Activated CD8-positive, alpha-beta memory T cell treated with anti-CD3 and anti-CD28 coated beads, Interleukin-2, amount 50 U/mL, for 24 hours (primary cell): ENCODE measurements at regions not wholly inside any gene's neighbourhood (a gene's known extent, or its start where the extent isn't known, plus 50 kb on each side); places are given as distances from the start of the nearest gene placed in this dataset.
"Not testable (repeated sequence)": the region's sequence is repeated elsewhere in the genome, so short reads cannot be mapped to it uniquely, and the experiment has no call there.

Experiments
- DNase-seq: peaks from one replicate; pipeline ENCODE4 v3.0.0-alpha.2; 2020; ENCODE audit errors: extremely low read depth

DNA sequence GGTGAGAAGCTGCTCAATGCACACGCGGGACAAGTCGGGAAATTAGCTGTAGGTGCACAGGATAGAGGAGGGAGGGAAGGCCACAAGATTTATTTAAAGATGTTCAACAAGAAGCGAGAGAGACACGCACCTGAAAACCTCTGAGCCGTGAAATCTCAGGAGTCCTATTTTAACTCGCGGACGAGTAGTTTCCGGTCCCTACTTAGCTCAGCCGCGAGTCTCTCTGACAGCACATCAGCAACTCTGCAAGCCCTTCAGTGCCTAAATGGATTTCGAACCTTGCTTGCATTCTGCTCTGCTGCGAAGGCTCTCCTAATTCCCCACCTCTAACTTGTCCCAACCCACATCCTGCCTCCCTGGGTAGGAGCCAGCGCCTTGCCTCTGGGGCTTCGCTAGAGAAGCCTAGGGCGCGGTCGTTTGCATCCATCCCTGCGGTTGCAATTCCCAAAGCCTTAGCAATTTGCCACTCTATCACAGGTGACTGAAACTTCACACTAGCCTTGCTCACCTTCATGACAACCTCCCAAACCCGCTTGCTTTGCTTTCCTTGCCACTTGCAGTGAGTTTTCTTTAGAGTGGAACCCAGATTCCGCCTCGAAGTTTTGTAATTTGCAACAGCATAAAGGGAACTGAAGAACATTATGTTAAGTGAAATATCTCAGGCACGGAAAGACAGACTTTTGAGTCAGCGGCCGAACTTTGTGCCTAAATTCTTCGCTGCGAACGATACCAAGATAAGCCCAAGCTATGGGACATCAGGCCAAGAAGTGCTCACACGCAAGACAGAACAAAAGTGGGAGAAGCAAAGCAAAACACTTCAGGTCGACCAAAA lies 202.8 kb downstream of the KDM5D start:
- no peak for DNase-seq

DNA sequence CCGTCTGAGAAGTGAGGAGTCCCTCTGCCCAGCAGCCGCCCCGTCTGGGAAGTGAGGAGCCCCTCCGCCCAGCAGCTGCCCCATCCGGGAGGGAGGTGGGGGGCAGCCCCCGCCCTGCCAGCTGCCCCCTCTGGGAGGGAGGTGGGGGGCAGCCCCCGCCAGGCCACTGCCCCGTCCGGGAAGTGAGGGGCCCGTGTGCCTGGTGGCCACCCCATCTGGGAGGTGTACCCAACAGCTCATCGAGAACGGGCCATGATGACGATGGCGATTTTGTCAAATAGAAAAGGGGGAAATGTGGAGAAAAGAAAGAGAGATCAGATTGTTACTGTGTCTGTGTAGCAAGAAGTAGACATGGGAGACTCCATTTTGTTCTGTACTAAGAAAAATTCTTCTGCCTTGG lies 208.8 kb downstream of the KDM5D start:
- DNase-seq = not testable (repeated sequence)

DNA sequence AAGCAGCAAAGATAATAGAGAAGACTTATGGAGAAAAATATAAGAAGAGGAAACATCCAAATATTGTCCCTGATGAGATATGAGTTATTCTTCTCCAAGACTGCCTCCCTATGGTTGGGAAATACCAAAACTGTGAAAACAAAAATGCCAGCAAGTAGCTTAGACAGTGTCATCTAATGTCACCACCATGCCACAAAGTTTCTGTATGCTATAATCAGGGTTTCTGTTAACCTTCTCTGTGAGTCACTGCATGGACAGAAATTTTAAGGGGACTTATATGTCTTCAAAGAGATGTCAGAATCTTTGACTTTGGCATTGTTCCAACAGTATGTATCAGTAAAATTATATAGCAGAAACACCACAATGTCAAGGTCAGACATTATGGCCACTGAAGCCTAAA lies 222.6 kb downstream of the KDM5D start:
- no peak for DNase-seq

DNA sequence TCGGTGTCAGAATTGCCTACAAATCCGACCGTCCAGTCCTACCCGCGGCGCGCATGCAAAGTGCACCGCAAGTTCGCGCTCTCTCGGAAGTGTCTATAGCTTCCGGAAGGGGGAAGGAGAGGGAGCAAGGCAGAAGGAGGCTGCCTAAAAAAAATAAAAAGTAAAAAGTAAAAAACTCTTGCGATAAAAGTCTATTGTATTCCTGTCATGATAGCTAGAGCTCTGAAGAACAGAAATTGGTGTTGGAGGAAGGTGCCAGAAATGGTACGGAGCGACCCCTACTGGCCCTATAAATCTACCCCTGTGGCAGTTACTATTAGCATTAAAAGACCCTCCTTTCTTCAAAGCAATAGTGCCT lies 241.5 kb downstream of the KDM5D start:
- DNase-seq = no peak

DNA sequence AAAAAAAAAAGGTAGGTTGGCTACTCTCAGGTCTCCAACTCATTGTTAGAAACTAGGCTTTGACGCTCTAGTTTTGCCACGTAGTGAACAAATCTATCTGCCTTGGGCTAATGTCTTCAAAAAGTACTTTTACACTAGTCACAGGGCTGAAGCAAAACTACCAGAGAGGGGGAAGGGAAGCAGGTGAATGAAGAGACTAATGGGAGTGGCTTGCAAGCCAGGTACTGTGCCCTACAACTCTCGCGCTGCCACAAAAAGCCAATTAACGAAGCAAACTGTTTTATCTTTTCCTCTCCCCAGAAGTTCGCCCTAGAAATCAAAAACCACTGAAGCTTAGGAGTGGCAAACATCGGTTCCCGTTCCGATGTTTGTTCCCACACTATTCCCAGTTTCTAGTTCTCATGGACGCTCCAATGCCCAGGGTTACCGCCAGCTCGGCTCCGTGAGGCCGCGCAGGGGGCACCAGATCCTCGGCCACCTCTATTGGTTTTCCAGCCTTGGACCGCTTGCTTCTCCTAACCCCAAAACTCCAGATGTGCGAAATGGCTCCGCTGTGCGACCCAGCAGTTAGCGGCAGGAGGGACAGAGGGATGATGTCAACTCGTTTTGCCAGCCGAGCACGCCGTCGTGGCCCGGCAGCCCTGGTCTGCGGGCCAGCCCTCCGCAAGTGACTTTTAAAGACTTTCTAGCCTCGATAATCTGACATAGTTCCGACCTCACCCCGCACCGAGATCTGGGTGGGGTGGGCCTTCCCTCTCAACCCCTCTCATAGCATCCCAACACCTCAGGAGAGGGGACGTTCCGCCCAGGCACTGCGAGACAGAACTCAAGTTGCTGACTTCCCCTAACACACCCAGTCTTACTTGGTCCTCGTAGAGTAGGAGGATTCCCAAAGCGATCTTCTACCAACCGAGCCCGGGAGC lies 242.1 kb downstream of the KDM5D start:
- no peak for DNase-seq

DNA sequence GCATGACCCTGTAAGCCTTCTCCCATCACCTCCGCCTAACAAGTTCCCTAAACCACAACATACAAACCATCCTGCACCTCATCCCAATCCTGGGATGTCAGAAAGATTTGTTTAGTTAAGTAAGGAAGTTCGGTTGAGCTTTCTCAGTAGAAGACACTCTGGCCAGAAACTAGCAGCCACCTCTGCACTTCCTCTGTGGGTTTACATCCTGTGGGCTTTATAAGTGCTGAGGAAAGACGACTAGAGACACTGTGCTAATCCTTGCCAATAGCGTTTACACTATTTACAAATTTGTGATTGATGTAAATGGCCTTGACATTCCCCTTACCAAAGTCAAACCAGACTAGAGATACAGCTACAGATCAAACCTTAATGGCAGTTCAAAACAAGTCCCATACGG lies 246.0 kb downstream of the KDM5D start:
- no peak for DNase-seq

DNA sequence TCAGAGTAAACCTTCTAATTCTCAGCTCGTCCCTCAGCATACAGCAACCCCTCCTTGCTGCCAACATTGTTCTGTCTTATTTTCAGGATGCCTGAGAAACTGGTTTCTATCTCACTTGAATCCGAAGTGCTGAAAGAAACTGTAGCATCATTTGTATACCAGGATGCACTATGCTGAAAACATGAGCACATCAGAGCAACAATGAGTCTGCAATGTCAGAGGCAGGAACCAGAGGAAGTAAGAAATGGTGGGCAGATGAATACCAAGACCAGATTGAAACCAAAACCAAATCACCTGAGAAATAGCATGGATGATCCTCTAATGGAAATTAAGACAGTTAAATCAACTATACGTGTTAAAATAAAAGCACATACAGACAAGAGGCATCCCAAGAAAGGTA lies 257.0 kb downstream of the KDM5D start:
- DNase-seq = no peak

DNA sequence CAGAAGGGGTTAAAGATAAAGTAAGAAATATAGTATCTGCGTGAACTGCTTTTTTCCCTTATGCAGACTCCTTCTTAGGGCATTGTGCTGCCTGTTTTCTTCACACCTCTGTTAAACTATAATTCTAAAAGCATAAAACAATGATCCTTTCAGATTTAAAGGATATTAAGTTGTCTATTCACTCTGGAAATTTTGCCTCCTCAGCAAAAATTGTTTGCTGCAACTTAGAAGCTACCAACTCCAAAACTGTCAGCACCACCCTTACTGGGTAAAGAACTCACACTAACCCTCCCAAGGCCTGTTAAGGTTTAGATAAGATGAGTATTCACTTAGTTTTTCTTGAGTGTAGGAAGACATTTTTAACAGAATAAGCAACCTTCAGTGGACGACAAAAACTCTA lies 259.5 kb downstream of the KDM5D start:
- no peak for DNase-seq

DNA sequence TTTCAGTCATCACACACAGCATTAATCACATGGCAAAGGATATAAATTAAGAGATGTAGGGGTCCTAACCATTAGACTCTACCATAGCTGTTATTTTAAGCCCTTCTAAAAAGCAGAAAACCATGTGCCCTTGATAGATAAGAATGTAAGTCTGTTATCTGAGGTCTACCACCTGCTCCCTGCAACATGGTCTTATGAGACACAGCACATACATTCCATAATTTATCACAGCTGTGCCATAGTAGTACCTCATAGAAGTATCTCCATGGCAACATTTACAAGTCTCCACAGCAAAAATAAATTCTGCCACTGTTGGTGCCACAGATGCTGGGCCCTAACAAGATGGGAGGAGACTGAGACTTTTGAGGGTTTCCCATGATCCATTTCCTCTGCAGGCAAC lies 265.4 kb downstream of the KDM5D start:
- DNase-seq = no peak

DNA sequence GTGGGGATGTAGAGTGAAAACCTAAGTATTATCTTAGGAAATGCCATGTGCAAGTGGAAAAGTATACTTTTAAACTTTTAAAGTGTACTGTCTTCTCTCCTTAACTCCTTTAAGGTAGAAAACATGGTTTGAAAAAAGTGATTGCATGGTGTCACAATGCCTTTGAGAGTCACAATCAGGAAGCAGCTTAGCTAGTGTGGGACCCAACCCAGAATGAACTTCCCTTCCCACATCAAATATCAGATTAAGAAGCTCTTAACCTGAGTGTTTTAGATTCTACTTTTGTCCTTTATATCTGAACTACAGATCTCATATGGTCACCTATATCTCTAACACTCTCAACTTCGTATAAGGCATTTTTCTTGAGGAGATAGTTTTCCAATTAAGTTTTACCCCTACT lies 266.6 kb downstream of the KDM5D start:
- DNase-seq = no peak

DNA sequence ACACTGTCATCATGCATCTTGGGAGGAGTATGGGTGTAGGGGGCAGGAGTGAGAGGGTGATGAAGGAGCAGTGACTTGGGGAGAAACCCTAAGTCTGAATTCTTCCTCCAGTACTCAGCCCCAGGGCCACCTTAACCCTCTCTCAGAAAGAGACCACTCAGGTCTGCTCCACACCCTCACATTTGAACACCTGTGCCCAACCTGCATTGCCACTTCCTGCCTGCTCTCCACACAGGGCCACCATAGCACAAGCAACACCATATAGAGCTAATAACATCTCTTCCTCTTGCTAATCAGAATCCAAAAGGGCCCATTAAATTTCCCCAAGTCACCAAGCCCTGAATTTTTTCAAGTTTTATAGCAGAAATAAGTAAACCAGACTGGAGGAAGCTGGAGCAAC lies 278.7 kb downstream of the KDM5D start:
- no peak for DNase-seq

DNA sequence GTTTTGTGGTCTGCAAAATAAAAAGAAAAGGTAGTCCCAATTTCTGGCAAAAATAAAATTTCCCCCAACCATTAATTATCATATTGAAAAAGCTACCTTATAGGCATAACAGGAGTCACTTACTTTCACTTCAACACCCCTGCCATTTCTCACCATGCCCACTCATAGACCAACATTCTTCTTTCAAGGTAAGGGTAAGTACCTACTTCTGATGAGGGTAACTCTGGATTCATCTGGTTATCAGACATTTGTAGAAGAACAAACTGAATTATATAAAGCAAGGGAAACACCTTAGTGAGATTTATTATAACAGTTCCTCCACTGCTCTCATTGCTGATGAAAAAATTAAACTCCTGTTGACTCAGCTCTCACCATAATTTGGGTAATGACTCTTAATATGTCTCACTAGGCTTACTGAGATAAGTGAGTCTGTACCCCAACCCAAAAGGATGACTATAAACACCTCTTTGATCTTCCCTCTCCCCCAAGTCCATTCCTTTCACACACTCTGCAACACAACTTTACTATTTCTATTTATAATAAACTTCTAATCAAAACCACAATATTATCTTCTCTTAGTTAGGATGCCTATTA lies 287.6 kb downstream of the KDM5D start:
- DNase-seq = no peak

DNA sequence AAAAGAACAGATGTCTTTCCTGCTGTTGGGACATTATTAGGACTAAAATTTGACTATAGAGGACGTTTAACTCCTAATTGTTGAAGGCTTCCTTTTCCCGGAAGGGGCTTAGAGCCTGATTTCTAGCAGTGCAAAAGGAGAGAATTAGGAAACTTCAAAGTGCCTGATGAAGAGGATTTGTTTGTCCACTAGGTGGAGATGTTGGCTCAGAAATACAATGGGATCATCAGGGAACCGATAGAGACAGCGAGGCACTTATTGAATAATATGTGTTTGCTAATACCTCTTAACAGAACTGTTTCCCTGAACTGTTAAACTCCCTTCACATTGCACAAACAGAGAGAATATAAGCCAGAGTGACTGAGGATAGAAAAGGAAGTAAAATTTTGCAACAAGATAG lies 311.5 kb downstream of the KDM5D start:
- no peak for DNase-seq

DNA sequence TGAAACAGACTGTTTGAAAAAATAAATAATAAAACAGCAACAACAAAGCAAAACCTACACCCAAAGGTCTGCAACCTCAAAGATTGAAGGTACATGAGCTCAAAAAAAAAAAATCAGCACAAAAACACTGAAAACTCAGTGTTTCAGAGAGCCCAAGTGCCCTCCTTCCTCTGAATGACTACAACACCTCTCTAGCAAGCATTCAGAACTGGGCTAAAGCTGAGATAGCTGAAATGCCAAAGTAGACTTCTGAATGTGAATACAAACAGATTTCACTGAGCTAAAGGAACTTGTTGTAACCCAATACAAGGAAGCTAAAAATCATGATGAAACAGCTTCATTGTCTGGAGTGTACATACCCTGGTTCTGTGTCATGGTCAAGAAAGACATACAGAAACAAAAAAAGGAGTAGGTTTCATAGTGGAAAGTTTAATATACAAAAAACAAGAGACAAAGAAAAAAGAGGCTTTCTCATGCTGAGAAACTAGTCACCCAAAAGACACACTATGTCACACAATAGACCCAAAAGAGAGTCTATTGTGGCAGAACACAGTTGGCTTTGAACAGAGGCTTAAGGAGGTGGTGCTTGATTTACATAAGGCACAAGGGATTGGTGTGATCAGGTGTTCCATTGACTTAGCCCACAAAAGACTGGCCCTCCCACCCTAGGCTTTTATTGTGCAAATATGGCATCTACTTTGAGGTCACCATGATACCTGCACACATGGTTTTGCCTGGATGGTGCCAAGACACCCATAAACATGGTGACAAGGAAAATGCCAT lies 316.6 kb downstream of the KDM5D start:
- no peak for DNase-seq

DNA sequence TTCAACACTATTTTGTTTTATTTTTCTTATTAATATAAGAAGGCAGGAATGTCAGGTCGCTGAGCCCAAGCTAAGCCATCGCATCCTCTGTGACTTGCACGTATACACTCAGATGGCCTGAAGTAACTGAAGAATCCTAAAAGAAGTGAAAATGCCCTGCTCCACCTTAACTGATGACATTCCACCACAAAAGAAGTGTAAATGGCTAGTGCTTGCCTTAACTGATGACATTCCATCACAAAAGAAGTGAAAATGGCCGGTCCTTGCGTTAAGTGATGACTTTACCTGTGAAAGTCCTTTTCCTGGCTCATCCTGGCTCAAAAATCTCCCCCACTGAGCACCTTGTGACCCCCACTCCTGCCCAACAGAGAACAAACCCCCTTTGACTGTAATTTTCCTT lies 317.3 kb downstream of the KDM5D start:
- DNase-seq = not testable (repeated sequence)

DNA sequence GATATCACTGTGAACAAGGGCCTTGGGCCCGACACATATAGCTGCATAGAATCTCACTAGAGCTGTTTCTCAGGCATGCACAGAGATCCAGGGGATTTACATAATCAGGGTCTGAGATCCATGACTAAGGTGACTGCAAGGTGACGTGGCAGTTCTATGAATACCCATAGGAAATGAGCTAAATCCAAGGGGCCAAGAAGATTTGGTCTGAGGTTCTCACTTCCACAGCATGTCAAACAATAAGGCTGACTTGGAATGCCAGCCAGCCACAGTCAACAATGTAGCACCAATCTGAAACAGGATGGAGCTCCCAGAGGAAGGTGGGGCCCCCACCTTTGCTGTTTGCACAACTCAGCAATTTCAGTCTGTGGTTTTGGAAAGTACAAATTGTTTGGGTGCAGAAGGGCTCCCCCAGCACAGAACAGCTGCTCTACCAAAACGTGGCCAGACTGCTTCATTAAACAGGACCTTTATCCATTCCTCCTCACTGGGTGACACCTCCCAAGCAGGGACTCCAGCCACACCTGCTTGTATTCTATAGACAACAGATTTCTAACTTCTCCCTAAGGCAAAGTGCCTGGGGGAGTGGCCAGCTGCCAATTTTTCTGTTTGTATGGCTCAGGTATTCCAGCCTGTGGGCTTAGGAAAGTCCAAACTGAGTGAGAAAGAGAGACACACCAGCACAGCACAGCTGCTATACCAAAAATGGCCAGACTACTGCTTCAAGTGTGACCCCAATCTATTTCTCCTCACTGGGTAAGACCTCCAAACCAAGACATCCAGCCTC lies 333.4 kb downstream of the KDM5D start:
- DNase-seq = no peak

DNA sequence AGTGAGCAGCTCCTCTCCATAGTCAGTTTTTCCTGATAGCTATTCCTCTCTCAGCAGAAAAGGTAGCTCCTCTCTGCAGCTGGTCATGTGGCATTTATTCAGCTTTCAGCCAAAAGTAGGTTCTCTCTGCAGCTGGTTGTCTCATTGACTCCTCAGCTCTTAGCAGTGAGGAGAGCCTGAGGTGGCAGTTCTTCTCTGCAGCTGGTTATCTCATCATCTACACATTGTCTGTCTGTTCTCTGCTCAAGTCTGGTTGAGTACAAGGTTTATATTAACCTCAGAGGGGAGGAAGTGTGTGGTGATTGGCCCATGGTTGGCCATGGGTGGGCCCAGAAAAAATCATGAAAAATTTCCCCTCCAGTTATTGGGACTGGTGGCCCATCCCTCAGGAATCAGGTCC lies 338.3 kb downstream of the KDM5D start:
- no peak for DNase-seq

DNA sequence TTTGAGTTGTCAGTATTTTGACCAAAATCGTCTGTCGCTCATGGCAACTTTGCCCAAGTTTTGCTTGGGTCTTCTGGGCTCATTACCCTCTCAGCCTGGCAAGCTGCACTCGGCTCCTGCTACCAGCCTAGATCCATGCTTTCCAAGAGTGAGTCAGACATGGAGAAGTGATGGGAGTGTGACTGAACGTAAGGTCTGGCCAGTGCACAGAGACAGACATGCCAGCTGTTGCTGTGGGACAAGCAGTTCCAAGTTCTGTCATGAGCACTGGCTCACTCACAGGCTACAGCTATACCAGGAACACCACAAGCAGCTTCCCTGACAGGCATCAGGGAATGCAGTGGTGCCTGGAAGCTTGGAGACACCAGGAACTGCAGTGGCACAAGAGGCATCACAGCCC lies 338.9 kb downstream of the KDM5D start:
- no peak for DNase-seq

DNA sequence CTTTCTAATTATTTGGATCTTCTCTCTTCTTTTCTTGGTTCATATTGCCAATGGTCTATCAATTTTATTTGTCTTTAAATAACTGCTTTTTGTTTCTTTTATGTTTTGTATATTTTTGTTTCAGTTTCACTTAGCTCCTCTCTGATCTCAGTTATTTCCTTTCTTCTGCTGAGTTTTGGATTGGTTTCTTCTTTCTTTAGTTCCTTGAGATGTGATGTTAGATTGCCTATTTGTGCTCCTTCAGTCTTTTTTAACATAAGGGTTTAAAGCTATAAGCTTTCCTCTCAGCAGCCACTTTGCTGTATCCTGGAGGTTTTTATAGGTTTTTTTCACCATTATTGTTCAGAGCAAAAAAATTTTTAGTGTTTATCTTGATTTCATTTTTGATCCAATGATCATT lies 351.6 kb downstream of the KDM5D start:
- no peak for DNase-seq

DNA sequence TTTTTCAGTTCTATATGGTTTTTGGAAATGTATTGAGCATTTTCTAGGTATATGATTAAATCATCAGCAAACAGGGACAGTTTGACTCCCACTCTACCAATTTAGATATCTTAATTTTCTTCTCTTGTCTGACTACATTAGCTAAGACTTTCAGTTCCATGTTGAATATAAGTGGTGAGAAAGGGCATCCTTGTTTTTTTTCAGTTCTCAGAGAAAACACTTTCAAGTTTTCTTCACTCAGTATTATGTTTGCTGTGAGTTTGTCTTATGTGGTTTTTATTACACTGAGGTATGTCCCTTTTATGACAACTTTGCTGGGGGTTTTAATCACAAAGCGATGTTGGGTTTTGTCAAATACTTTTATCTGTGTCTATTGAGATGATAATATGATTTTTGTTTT lies 352.6 kb downstream of the KDM5D start:
- no peak for DNase-seq

DNA sequence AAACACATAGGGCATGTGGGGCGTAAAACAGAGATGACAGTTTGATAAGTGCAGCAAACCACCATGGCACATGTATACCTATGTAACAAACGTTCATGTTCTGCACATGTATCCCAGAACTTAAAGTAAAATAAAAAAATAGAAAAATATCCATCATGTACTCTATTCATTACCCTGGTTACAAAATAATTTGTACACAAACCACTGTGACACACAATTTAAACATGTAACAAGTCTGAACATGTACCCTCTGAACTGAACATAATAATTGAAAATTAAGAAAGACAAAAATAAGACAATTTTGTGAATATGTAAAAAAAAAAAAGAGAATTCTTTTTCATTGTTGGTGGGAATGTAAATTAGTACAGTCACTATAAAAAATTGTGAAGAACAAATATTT lies 379.2 kb downstream of the KDM5D start:
- no peak for DNase-seq
